Fibroblast of villous mesenchyme (primary cell): ENCODE measurements at regions not wholly inside any gene's neighbourhood (a gene's known extent, or its start where the extent isn't known, plus 50 kb on each side); places are given as distances from the start of the nearest gene placed in this dataset.

Experiments
- DNase-seq: peaks from one replicate; pipeline ENCODE4 v3.0.0-alpha.2; 2010; ENCODE audit warnings: low read depth
- H3K4me3 ChIP-seq: 2 replicates; pipeline ENCODE4 v1.5.1; 2011; ENCODE audit warnings: low read depth, mild to moderate bottlenecking, low read length
- CTCF ChIP-seq: IDR thresholded peaks from 2 replicates; pipeline ENCODE4 v1.5.1; 2012; ENCODE audit warnings: low read depth, mild to moderate bottlenecking, low read length; ENCODE audit not compliant: insufficient read depth

GRCh38 chr20:55031971-55032370 is 556.6 kb downstream of the DOK5 start:
- no peak for DNase-seq
- no peak for TF ChIP-seq CTCF
- H3K4me3 ChIP-seq = no peak overlapping the region

- no peak for DNase-seq
- TF ChIP-seq CTCF = no peak
- H3K4me3 ChIP-seq = no peak overlapping the region
These were observed 539.4 kb downstream of the DOK5 start for GRCh38 chr20:55014766-55015165.

- no peak for TF ChIP-seq CTCF
- no peak for DNase-seq
- H3K4me3 ChIP-seq = no peak overlapping the region
These were observed 535.4 kb downstream of the DOK5 start for GRCh38 chr20:55010761-55011160.

- DNase-seq = no peak
- no peak for TF ChIP-seq CTCF
- no peak overlapping the region for H3K4me3 ChIP-seq
These were observed 533.7 kb downstream of the DOK5 start for GRCh38 chr20:55009066-55009465.

- H3K4me3 ChIP-seq = no peak overlapping the region
- no peak for DNase-seq
- TF ChIP-seq CTCF = no peak
These were observed 528.7 kb downstream of the DOK5 start for GRCh38 chr20:55004044-55004443.

- no peak for TF ChIP-seq CTCF
- H3K4me3 ChIP-seq = no peak overlapping the region
- DNase-seq = no peak
These were observed 520.2 kb downstream of the DOK5 start for GRCh38 chr20:54995553-54995952.

- no peak for DNase-seq
- TF ChIP-seq CTCF = no peak
- H3K4me3 ChIP-seq = no peak overlapping the region
These were observed 519.6 kb downstream of the DOK5 start for GRCh38 chr20:54995011-54995410.
